Suprapubic skin (tissue), 4 donors: ENCODE measurements at regions not wholly inside any gene's neighbourhood (a gene's known extent, or its start where the extent isn't known, plus 50 kb on each side); places are given as distances from the start of the nearest gene placed in this dataset.

Source experiments
- CTCF ChIP-seq, 2 donors: fragments of 200-600 bp in 1 of 2; fragments of 450-650 bp in 1 of 2; sonication (generic) in 1 of 2; IDR thresholded peaks; one replicate each; pipeline ENCODE4 v1.5.1; 2016 to 2019; ENCODE audit warnings: antibody characterized with exemption in 2 of 2, mild to moderate bottlenecking in 1 of 2, moderate library complexity in 1 of 2
- EP300 ChIP-seq: sonication (generic); formaldehyde crosslinking; IDR thresholded peaks from one replicate; pipeline ENCODE4 v1.6.1; 2017; ENCODE audit warnings: antibody characterized with exemption
- POLR2A ChIP-seq, 2 donors: fragments of 450-650 bp; IDR thresholded peaks; one replicate each; pipeline ENCODE4 v1.6.1; 2017; ENCODE audit warnings: antibody characterized with exemption in 2 of 2, mild to moderate bottlenecking in 2 of 2, moderate library complexity in 2 of 2
- POLR2AphosphoS5 ChIP-seq, 3 donors: sonication (generic); formaldehyde crosslinking; IDR thresholded peaks; one replicate each; pipeline ENCODE4 v1.6.1; 2017; ENCODE audit warnings: antibody characterized with exemption in 3 of 3

DNA sequence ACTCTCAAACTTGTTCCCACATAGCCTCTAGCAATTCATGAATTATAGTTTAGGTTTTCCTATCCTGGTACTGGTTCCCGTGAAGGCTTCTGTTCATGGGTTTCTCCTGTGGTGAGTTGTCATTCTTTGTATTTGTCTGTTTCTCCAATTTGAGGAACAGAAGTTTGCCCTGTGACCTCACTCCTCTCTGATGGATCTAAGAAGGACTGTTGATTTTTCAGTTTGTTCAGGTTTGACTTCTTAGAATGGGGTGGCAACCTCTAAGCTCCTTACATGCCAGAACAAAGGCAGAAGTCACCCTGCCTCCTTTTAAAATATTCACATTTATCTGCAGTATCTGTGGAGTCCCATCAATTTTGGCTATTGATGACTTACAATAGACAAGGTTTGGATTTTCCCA lies 354.0 kb downstream of the SPRY2 start:
- TF ChIP-seq POLR2A (IDR thresholded peaks at IDR 0.05) (no peak), EP300 (no peak), CTCF (IDR thresholded peaks at IDR 0.05) (no peak), POLR2AphosphoS5 (IDR thresholded peaks at IDR 0.05) (no peak)
